Stimulated activated CD4-positive, alpha-beta T cell treated with anti-CD3 and anti-CD28 coated beads, Interleukin-15, amount 100 ng/mL, for 48 hours (primary cell): ENCODE measurements at regions not wholly inside any gene's neighbourhood (a gene's known extent, or its start where the extent isn't known, plus 50 kb on each side); places are given as distances from the start of the nearest gene placed in this dataset.
"Not testable (repeated sequence)": the region's sequence is repeated elsewhere in the genome, so short reads cannot be mapped to it uniquely, and the experiment has no call there.

Source experiments
- DNase-seq, 2 donors: peaks; one replicate each; pipeline ENCODE4 v3.0.0-alpha.2; 2020; ENCODE audit warnings: low read depth in 2 of 2

DNA sequence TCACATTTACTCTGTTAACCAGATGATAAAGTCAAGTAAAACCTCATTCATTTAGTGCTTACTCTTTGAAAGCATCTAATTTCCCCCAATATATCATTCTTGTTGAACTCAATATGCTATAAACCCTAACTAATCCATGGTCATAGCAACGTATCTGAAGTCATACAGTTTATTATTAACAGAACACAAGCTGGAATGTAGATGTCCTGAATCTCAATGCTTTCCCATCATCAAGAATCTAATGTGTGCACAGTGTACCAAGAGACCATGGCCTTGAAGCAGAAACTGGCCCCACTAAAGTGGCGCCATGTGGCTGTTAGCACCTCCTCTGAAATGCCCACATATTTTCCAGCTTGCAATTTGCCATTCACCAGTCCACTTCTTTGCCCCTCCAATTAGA is 245.8 kb downstream of the SOX9 start:
- DNase-seq: no peak

DNA sequence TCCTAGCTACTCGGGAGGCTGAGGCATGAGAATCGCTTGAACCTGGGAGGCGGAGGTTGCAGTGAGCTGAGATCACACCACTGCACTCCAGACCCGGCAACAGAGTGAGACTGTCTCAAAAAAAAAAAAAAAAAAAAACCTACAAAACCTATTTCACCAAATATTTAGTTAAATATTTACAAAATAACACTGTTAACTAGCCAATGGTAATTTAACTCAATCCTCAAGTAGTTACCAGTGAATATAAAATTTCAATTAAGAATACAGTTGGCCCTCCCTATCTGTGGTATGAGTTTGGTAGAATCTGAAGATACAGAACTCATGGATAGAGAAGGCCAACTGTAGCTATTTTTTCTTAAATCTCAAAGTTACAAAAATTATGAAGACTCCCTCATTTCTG is 247.4 kb downstream of the SOX9 start:
- DNase-seq: no peak

DNA sequence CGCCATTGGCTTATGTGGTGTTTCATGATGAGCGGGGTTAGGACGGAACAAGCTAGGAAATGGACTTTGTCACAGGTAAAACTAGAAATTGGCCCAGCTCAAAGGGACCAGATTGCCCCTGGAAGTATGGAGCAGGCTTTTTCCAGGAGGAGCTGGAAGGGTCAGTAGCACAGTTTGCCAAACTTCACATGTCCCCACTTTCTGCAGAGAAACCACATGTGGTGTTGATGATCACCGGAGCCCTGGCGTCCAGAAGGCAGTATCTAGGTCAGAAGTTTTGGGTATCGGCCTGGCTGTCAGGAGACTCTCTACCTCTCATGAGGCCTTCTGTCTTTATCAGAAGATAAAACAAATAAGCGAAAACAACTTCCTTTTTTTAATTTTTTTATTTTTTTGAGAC is 248.5 kb downstream of the SOX9 start:
- no peak for DNase-seq

DNA sequence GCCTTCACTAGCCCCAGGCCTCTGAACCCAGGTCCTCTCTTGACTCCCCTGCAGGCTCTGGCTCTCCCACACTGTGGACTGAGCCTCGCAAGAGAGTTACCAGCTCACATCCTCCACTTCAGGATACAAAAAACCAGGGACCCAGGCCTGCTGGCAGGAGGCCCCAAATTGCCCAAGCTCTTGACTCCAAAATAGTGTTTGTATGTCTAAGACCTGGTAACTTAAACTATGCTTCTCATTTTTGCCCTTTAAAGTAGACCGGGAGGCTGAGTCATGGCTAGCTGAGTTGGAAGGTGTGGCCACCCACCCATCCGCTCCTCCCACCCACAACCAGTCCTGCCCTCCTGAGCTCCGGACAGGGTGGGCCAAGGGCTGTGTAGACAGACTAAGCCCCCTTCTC is 250.0 kb downstream of the SOX9 start:
- no peak for DNase-seq

DNA sequence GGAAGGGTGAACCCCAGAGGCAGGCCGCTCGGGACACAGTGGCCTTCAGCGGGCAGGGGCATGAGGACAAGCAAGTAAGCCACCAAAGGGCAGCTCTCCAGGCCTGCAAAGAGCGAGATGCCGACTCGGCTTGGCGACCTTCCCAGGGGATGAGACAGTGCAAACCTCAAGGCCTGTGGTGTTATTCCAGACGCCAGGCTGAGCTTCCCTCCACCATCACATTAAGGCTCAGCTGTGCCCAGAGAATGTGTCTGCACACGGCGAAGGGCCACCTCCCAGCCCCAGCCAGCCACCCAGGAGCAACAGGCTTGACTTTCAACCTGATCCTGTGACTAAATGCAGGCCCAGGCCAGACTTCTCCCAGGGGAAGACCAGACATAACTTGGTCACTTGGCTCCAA is 251.4 kb downstream of the SOX9 start:
- DNase-seq: no peak

DNA sequence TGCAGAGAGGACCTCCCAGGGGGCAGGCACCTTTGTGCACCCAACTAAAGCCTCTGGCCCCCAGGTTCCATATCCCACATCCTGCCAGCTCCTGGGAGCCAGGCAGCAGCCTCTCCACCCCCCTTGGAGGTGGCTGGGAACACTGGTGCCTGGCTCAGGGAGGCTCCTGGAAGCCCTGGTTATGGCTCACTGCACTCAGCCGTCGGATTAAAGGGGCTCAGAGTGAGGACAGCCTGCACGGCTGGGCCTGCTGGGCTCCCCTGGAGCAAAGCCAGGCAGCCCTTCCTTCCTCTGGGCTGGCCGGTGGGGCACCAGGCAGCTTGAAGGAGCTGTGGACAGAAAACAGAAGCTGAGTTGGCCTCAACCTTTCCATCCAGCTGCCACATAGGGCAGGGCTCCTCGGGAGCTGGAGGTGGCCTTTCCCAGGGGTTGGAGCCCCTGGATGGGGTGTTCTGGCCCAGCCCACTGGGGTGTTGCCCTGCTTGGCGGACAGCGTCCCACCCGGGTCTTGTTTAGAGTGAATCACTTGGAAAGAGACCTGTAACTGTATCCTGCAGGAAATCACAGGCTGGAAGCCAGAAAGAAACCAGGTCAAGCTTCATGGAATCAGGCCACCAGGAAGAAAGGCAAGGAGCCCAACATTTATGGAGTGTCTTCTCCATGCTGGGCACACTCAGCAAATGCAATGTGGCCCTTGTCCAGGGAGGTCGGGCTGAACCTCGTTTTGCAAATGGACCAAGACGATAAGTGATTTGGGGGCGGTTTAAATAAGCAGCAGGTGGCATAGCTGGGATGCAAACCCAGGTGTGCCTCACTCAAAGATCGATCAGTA is 253.3 kb downstream of the SOX9 start:
- DNase-seq: no peak

DNA sequence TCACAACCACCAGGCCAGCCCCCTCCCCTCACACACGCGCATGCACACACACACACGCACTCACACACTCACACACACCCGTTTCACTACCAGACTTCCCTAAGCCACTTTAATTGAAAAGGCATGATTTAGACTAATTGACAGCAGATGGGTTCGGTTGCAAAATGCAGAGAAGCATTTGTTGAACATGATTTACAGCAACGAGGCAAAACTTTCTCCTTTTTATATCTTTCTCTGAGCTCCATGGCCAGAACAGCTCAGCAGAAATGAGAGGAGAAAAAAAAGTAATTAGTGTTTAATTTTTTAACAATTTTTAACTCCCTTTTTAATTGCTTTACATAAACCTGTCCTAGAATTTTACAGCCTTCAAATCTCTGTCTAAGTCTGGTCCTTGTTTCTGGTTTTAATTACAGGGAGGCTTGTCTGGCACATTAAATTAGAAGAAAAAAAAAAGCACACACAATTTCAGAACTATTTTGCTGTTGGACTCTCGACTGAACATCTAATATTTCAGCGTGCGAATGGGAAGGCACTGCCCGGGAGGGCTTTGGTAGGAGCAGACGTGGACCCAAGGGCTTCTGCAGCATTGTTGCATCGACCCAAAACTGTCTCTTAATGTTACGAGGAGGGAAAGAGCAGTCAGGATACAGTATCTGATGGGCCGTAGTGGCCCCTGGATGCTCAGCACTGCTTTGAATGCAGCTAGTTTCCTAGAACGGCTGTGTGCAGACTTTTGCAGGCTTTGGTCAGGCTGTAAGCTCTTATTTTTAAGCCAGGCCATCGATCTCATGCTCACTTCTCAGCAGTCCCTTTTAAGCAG is 255.9 kb downstream of the SOX9 start:
- DNase-seq: no peak

DNA sequence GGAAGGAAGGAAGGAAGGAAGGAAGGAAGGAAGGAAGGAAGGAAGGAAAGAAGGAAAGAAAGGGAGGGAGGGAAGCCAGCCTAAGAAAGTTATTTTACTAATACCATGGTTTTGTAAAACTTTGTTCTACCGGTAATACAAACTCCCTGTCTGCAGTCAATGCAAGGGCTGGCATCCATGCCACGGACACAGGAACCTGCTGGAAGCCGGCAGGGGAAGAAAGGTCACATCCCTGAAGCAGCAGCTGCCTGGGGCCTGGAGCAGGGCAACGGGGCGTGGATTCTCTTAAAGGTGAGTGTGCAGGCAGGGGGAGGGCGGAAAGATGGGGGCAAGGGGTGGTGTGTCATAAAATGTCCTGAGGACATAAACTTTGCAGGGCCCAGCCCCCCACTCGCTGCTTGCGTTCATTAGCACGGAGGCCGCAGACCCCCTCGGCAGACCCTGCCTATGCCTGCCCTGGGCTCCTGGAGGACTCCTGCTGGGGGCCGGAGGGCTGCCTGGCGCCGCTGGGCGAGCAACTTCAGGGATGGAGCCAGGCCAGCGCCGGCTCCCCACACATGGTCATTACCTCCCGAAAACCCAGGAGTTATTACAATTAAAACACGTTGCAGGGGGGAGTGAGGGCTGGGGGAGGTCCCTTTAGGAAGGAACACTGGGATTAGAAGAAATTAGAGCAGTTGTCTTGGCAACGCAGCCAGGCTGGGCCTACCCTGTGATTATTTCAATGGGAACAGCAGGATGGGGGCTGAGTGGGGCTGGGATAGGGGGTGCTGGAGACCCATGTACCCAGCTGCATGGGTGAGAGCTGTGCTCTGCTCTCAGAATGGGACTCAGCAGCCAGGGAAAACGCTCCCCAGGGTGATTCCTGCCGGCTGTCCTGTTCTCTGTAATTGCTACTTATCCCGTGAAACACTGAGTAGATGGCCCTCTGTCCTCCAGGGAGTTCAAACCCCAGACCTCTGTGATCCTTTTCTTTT is 257.9 kb downstream of the SOX9 start:
- DNase-seq: no peak

DNA sequence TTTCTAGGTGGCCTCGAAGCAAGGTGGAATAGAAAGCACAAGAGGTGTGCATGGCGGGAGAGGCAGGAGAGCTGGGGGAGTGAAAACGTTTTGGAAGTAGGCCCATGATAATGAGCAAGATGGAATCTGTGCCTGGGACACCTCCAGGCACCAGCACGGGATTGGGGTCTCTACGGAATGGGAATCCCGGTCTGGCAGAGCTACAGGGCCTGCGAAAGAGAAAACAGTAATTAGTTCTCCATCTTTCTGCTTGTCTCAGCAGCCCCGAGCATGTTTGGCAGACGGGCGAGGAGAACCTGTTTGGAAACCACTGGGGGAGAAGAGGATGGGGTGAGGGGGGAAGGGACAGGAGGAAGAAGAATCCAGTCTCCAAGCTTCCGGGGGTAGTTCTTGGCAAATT is 258.7 kb downstream of the SOX9 start:
- no peak for DNase-seq

DNA sequence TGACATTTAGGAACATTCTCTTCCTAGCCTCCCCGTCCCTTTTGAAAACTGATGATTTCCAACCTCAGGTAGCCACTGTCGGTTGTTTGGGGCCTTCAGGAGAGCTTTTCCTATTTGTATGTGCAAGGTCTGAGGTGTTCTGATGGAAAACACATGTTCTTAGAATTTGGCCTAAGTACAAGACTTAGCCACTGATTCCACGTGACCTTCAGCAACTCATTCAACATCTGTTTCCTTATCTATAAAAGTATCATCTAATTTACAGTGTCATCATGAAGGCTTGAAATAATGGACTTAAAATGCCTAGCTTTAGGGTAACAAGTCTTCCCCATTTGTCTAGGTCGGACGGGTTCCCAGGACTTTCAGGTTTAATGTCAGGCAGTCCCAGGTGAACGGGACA is 259.3 kb downstream of the SOX9 start:
- DNase-seq: no peak

DNA sequence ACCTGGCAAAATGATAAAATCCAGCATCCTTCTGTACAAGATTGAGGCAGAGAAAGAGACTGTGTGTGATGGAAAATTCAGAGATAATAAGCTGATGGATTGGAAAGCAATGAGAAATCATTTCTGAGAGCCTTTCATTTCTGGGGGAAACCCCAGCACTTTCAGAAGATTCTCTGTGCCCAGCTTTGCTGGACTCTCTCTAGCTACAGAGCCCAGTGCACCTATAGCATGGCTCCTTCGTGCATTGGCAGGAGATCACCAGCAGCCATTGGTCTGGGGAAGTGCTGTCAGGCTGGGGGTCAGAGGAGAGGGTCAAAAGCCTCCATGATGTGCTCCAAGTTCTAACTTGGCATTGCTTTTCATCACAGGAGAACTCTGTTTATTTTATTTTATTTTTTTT is 259.9 kb downstream of the SOX9 start:
- DNase-seq: no peak

DNA sequence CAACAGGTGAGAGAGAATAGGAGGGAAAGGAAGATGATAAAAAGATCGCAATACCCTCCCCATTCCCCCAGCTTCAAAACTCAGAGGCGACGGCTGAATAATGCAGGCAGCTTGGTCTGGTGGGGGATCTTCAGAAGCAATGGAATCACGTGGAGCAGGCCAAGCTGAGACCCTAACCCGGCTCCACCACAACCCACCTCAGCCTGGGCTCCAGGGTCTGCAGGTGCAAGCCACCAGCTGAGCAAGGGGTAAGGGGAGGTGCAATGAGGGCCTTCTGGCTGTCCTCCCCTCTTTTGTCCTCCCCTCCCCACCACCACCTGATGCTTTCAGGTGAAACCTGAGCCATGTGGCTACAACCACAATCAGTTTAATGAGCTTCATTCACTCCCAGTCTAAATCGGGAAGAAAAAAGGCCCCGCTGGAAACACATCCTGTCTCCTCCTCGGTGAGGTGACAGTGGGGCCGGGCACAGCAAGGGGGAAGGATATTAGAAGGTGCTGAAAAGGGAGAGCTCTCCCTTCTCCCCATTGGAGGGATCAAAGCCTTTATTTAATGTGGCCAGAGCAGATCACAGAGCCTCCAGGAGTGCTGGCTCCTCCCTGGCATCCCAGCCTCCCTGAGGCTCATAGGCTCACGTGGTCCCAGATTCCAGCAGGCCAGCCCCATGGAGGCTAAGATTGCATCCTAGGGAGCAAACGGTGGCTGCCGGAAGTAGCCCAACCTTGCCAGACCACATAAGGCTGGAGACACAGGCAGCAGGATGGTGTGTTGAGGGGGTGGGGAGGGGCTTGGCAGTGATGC is 261.0 kb downstream of the SOX9 start:
- DNase-seq: no peak

DNA sequence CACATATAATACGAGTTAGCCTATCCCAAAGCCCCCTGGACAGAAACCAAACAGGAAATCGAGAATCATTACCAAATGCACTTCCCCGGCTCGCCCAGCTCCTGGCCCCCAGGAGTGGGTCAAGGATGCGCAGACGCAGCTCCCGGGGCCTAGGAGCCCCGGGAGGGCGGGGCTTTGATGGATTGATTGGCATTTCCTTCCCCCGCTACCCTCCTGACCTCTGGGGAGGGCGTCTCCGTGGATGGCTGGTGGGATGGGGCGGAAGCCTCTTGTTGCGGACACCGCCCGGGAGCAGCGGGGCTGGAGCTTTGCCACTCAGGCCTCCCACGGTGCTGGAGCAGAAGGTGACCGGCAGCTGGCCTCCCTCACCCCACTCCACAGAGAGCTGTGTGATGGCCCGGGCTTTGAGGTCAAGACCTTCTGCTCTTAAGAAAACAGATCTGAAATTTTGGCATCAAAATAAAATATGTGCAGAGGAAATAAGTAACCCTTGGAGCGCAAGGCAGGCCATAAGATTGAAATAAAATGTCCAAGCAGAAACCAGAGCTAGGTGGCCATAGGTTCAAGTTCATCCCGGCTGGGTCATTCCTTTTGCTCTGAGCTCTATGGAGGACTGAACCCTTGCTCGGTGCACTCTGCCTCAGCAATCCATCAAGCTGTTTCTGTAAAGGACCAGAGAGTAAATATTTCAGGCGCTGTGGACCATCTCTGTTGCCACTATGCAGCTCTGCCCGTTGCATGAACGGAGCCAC is 262.3 kb downstream of the SOX9 start:
- no peak for DNase-seq

DNA sequence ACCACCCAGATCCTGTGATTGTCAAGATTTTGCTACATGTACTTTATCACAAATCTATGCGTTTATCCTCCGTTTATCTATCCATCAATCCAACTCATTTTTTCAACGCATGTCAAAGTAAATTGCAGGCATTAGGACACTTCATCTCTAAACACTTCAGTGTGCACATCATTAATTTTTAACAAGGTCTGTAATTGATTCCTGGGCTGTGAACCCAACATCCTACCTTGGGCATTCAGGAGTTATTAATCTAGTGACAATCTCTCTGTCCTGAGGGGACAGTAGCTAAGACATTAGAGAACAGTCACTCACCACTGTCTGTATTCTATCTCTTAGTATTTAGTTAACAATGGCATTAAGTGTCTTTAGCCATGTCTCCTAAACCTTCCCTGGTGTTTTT is 264.7 kb downstream of the SOX9 start:
- no peak for DNase-seq

DNA sequence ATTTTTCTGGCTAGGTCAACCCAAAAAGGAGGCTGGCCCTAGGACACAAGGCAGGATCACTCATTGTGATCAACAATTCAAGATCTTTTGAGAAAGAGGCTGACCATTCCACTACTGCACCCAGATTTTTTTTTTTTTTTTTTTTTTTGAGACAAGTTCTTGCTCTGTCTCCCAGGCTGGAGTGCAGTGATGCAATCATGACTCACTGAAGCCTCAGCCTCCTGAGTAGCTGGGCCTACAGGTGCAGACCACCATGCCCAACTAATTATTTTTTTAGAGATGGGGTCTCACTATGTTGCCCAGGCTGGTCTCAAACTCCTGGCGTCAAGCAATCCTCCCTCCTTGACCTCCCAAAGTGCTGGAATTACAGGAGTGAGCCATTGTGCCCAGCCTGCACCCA is 265.4 kb downstream of the SOX9 start:
- not testable (repeated sequence) for DNase-seq

DNA sequence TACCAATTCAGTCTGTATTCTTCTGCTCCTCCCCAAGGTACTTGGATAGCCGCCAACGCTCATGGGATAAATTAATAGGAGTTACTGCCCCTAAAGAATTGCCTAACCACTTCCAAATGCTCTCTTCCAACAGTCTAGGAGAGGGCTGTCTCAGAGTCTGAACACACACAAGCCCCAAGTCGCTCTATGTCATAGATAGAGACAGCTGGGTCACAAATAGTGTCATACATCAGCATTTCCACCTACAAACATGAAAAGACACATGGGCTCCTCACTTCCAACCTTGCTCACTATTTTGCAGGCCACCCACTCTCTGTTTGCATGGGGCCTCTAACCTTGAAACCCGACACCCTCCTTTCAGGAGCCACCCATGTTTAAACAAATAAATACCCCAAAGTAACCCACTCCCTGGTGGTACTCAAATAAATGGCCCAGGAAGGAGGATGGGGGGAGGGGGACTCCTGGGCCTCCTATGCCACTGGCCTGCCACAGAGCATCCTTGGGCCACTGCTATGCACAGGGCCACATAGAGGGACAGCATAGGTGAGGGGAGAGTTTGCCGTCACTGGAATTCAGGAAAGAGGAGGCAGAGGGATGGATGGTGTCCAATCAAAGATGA is 265.9 kb downstream of the SOX9 start:
- DNase-seq: no peak

DNA sequence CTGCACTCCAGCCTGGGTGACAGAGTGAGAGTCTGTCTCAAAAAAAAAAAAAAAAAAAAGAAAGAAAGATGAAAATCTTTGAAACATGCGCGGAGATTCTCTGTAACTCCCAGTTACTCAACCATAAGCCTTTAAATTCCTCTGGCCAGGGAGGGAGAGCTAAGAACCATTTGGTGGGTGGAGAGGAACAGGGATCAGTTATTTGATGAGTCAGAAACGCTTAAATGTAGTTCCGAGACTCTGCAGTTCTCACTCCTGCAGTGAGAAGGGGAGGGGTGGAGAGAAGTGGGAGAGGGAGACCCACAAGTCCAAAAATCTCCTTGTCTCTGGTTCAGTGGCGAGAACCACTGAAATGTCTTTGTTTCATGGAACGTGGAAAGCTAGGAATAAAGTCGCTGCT is 266.7 kb downstream of the SOX9 start:
- DNase-seq: no peak

DNA sequence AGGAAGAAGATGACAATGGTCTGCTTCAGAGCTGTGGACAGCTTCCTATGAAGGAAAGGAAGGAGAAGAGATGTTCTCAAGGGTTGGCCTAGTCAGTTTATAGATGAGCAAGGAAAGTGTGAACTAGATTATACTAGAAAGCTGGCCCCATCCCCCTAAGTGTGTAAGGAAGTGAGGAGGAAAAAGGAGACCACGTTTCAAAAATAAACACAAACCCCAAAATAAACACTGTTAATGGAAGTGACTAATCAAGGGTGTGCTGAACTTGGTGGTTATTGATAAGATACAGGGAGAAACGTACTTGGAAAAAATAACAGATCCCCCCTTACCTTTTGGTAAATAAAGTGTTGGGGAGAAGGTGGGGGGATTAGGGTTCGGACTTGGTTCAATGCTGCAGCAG is 267.1 kb downstream of the SOX9 start:
- DNase-seq: no peak

DNA sequence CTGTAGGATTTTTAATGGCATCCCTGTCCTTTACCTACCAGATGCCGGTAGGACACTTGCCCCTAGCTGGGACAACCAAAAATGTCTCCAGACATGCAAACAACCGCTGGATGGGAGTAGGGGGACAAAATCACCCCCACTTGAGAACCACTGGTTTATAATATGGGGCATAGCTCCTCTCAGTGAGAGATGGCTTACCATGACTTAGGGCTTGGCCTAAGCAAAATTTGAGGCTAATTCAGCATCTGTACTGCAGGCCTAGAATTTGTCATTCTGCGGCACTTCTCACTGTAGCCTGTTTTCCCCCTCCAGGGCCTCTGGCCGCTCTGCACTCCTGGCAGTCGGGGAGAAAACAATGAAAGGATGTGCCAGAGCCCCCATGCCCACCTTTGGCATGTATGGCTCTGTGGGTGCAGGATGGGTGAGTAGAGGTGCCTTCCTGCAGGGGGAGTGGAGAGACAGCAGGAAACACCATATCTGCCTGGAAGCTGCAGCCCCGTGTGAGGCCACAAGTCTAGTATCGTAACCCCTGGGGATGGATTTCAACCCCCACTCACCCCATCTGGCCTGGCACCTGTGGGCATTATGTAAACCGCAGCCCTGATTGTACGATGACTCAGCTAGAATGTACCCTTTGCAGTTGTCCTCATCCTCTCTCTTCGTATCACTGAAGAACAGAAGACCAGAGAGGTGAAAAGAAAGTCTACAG is 268.1 kb downstream of the SOX9 start:
- DNase-seq: no peak
